Prostate gland (tissue), 2 donors: ENCODE measurements at regions not wholly inside any gene's neighbourhood (a gene's known extent, or its start where the extent isn't known, plus 50 kb on each side); places are given as distances from the start of the nearest gene placed in this dataset.

ENCODE experiments used
- CTCF ChIP-seq, 4 experiments: fragments of 200-600 bp in 2 of 4; fragments of 450-650 bp in 2 of 4; sonication (generic) in 2 of 4; IDR thresholded peaks; 1 replicate in 3 of 4; 2 replicates in 1 of 4; pipeline ENCODE4 v1.5.1; 2016 to 2019; ENCODE audit warnings: antibody characterized with exemption in 4 of 4, mild to moderate bottlenecking in 2 of 4, moderate library complexity in 2 of 4
- POLR2A ChIP-seq: fragments of 450-650 bp; IDR thresholded peaks from one replicate; pipeline ENCODE4 v1.6.1; 2016; ENCODE audit warnings: antibody characterized with exemption, mild to moderate bottlenecking
- POLR2AphosphoS5 ChIP-seq: sonication (generic); formaldehyde crosslinking; IDR thresholded peaks from one replicate; pipeline ENCODE4 v1.6.1; 2017; ENCODE audit warnings: antibody characterized with exemption

GRCh38 chr13:47774671-47774994 lies 226.4 kb downstream of the SUCLA2 start:
- TF ChIP-seq CTCF (IDR thresholded peaks at IDR 0.05) = no peak
- no peak for TF ChIP-seq POLR2A
- no peak for TF ChIP-seq POLR2AphosphoS5
